DND-41 (cell line): ENCODE measurements at regions not wholly inside any gene's neighbourhood (a gene's known extent, or its start where the extent isn't known, plus 50 kb on each side); places are given as distances from the start of the nearest gene placed in this dataset.

Experiments
- EZH2 ChIP-seq: IDR thresholded peaks from 3 replicates; pipeline ENCODE4 v1.6.1; 2012; ENCODE audit warnings: borderline replicate concordance, low read depth, mild to moderate bottlenecking, moderate library complexity, low read length, inconsistent platforms; ENCODE audit not compliant: severe bottlenecking
- TF ChIP-seq, protein P1 (sequence below): IDR thresholded peaks from 2 replicates; pipeline ENCODE4 v1.5.1; 2012; ENCODE audit warnings: borderline replicate concordance, low read length, moderate library complexity, mild to moderate bottlenecking; ENCODE audit not compliant: poor library complexity, severe bottlenecking; ENCODE audit errors: extremely low read depth

DNA sequence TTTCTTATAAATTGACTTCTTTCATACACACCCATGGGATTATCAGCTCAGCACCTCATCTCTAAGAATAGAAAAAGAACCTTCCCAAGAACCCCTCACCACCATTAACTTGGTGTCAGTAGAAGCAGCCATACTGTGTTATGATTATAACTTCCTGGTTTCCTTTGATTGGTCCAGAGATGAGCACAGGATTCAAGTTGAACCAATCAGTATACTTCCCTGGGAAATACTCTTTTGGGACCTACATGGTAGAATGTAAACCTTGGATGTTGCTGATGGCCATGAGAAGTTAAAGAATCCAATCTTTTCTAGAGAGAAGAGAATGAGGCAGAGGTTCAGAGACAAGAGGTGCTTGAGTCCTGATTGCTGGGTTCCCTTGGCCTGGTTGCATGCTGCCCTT is 190.8 kb downstream of the BMP7 start:
- TF ChIP-seq, protein P1, sequence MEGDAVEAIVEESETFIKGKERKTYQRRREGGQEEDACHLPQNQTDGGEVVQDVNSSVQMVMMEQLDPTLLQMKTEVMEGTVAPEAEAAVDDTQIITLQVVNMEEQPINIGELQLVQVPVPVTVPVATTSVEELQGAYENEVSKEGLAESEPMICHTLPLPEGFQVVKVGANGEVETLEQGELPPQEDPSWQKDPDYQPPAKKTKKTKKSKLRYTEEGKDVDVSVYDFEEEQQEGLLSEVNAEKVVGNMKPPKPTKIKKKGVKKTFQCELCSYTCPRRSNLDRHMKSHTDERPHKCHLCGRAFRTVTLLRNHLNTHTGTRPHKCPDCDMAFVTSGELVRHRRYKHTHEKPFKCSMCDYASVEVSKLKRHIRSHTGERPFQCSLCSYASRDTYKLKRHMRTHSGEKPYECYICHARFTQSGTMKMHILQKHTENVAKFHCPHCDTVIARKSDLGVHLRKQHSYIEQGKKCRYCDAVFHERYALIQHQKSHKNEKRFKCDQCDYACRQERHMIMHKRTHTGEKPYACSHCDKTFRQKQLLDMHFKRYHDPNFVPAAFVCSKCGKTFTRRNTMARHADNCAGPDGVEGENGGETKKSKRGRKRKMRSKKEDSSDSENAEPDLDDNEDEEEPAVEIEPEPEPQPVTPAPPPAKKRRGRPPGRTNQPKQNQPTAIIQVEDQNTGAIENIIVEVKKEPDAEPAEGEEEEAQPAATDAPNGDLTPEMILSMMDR: no peak
- TF ChIP-seq EZH2: no peak
